ACHN (cell line): ENCODE measurements at regions not wholly inside any gene's neighbourhood (a gene's known extent, or its start where the extent isn't known, plus 50 kb on each side); places are given as distances from the start of the nearest gene placed in this dataset.

Experiments used
- DNase-seq: peaks from one replicate; pipeline ENCODE4 v3.0.0-alpha.2; 2015
- in situ Hi-C: cut with HindIII; loops from 2 replicates; pipeline ENCODE4 v1.10.0; 2017; ENCODE audit warnings: low sequenced_read_pairs, low pct_ligation_motif_present, low pct_unique_long_range_greater_than_20kb

- in situ Hi-C loops, result no loop called here
- no peak for DNase-seq
Measured at GRCh38 chr2:2674831-2675230, 343.8 kb upstream of the MYT1L start.

DNA sequence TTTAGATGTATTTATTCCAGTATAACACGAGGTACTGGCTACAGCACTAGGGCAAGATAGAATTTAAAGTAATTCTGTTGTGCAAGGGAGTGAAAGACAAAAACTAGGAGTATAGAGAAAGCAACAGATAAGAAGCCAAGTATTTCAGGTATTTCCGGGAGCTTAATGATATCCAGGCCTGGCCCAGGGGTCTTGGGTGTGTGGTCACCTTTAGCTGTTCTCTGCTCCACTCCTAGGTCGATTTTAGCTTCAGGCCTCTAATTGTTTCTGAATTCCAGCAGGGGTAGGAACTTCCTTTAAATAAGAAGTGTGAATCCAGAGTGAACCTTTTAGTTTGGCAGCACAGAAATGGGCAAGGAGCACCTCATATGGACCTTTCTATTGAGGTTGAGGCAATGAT, 342.3 kb upstream of the MYT1L start:
- in situ Hi-C loops, result no loop called here

GRCh38 chr2:2672249-2672648, 341.2 kb upstream of the MYT1L start:
- in situ Hi-C loops, result no loop called here

More for the DNA sequence above, 342.3 kb upstream of the MYT1L start:
- DNase-seq, result no peak

DNA sequence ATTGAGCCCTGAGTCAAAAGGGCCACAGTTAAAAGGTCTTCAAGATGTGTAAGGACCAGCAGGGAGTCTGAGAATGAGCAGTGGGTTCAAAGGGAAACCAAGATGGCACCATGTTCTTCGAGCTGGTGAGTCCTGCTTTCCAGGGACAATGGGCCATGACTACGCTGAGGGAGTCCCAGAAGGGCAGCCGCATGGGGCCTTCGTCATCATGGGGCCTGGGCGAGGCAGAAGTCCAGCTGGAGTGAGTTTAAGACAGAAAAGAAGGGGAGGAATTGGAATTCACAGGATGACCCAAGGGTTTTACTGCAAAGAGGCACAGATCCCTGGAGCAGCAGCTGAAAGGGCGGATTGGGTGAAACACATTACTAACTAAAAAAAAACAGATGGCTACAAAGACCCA, 340.8 kb upstream of the MYT1L start:
- DNase-seq, result no peak
- in situ Hi-C loops, result no loop called here

More at GRCh38 chr2:2672249-2672648, 341.2 kb upstream of the MYT1L start:
- no peak for DNase-seq

- in situ Hi-C loops, result no loop called here
- DNase-seq, result no peak
Measured at GRCh38 chr2:2669316-2669715, 338.2 kb upstream of the MYT1L start.

DNA sequence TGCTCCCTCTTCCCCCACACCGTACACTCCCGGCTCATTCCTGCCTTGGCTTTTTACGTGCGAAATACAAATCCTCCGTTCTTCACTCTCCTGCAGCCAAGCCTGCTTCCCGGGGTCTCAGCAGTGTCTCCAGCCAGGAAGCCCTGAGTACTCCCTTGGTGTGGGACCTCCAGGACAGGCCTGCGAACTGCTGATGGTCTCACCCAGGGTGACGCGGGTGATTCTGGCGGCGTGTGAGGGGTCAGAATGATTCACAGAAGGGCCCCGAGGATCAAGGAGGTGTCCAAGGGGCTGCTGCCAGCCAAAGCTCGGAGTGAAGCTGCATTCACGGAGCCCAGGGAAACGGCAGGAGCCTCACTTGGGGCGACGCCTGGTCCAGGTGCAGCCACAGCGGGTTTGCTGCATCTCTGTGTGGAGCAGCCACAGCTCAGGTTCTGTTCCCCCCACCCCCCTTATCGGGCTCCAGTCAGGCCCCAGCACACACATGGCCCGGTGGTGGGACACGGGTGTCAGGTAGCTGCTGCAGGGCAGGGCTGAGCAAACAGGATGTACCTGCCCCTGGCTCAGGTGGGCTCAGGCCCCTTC, 337.7 kb upstream of the MYT1L start:
- in situ Hi-C loops, result no loop called here
- DNase-seq, result no peak

DNA sequence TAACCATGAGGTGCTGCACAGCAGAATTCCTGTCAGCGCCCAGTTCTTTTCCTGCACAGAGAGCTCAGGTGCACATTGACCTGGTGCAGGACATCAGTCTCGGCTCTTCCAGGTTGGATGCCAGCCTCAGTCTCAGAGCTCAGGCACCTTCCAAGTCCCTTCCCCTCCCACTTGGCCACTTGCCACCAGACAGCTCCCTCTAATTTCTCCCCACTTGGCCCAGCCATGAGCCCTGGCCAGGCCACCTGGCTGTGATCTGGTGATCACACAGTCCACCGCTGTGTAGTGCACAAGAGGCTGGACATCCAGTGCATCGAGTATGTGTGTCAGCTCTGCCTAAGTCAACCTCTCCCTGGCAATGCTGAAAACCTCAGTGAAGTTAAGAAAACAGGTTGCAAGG, 336.6 kb upstream of the MYT1L start:
- no peak for DNase-seq
- in situ Hi-C loops, result no loop called here

- in situ Hi-C loops, result no loop called here
- no peak for DNase-seq
Measured at GRCh38 chr2:2665834-2666133, 334.7 kb upstream of the MYT1L start.

DNA sequence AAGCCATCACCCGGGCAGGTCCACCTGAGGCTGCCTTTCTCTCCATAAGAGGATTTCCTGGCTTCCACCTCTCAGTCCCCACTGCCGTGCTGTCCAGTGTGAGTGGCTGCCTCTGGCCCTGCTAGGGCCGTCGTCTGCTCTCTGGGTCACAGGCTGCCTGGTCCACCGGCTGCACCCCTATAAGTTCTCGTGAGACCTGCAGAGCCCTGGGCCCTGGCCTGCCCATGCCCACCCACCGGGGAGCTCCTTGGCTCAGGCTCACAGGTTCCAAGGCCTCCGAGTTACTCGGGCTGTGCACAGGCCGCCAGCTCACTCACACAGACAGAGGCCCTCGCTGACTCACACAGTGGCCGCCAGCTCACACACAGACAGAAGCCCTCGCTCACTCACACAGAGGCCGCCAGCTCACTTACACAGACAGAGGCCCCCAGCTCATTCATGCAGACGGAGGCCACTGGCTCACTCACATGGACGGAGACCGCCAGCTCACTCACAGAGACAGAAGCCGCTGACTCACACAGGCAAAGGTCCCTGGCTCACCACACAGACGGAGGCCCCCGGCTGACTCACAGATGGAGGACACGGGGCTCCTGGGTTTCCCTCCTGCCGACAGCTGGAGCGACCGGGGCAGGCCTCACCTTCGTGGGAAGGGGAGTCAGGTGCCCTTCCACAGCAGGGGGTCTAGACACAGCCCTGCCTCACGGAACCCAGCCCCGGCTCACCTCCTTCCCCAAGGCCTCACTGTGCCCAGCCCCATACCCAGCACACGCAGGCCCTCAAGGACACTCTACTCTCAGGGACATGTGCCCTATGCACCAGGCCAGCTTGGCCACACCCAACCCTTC, 334.1 kb upstream of the MYT1L start:
- in situ Hi-C loops, result no loop called here

GRCh38 chr2:2663401-2664036, 332.4 kb upstream of the MYT1L start:
- peak; percentile 65 for DNase-seq
- in situ Hi-C loops, result no loop called here

More for the DNA sequence above, 334.1 kb upstream of the MYT1L start:
- DNase-seq, result peak; percentile 95

DNA sequence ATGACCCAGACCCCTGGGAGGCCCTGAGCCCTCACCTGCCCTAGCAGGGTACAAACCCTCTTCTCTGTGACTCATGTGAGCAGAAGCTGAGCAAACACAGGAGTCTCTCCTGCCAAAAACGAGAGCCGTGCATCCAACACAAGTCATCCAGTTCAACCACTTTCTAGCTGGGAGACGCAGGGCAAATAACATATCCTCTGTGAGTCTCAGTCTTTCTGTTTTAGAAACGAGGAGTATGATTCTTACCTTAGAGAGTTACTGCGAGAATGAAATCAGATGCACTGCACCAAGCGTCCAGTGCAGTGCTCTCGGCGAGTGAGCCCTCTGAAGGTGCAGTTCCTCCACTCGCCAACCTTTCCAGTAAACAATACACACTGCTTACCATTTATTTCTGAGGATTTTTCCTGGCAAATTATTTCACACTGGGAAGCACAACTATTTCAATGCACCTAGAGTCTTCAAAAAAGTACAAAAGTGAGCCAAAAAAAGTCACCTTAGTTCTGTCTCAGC, 331.8 kb upstream of the MYT1L start:
- in situ Hi-C loops, result no loop called here
- no peak for DNase-seq

DNA sequence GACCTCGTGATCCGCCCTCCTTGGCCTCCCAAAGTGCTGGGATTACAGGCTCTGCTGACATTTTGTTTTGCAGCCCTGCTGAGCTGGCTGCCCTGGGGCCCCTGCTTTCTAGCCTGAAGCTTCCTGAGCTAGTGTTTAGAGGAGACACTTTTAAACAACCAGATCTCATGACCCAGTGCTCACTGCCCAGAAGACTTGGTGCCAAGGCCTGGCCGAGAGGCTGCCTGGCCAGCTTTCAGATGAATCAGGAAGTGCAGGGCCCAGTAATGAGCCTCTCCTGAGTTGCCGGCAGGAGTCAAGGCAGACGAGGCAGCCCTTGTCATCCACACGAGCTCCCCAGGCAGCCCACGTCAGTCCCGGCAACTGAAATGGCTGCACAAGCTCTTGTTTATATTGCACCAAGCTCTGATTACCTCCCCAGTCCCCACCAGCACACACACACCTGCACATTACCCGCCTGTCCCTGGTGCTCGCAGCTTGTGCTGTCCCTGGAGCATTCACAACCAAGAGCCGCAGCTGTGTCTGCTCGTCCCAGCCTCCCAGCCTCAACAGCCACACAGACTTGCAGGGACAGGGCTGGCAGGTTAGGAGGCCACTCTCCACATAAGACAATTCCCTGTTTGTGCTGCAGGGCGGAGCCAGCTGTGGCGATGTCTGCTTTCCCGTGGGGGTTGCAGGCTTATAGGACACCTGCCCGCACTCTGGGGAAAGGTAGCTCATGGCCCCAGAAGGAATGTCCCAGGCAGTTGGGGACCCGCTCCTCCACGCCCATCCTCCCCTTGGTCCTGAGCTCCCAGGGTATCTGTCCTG, 331.2 kb upstream of the MYT1L start:
- DNase-seq, result no peak
- in situ Hi-C loops, result no loop called here

DNA sequence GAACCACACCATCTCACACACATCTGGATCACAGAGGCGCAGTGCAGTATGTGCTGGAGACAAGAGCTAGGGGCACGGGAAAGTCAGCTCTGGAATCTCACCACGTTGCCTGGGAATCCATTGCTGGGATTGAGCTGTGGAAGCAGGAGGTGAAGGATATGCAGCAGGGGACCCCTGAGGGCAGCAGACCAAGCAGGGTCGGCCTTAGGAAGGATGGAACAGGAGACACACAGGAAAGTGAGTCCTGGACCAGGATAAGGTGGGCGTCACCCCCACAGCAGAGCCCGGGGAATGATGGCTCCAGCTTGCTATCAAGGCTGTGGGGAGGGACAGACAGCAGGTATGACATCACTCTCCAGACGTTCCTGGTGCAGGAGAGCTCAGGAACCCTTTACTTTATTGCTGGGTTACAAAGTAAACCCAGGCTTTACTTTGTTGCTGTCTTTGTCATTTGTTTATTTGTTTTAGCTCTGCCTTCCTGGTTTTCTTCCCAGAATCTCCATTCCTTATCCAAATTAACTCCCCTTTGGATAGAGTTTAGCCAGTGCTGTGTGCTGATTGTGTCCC, 329.8 kb upstream of the MYT1L start:
- in situ Hi-C loops, result no loop called here
- DNase-seq, result no peak

DNA sequence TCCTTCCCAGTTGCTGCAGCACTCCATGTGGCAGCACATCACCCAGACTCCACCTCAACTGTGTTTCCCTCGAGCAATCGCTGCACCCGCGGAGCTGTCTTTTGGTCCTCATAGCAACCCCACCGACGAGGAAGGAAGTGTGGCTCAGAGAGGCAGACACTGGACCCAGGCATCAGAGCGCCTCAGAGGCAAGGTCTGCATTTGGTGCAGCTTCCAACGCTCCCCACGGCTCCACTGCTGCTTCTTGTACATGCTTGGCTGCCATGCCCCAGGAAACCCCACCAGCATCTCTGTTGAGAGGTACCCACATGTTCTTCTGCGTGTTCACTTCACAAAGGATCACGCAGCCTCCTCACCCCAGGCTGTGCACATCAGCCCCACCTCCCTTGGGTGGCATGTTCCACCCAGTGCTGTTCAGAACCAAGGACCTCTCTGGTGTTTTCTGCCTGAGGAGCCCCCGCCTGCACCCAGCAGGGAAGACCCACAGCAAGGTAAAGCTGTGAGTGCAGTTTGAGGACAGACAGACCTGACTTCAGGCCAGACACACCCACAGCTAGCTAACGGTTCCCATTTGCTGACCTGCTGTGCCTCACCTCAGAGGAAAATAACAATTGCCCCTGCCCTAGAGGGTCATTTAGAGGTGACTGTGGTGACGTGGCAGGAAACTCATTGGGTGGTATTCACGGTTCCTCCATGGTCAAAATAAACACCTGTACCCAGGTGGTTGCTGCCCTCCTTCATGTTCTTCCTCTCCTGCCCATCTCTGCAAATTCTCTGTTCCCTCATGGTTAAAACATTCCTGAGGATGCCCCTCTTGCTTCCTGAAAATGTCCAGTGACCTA, 326.3 kb upstream of the MYT1L start:
- no peak for DNase-seq
- in situ Hi-C loops, result no loop called here

DNA sequence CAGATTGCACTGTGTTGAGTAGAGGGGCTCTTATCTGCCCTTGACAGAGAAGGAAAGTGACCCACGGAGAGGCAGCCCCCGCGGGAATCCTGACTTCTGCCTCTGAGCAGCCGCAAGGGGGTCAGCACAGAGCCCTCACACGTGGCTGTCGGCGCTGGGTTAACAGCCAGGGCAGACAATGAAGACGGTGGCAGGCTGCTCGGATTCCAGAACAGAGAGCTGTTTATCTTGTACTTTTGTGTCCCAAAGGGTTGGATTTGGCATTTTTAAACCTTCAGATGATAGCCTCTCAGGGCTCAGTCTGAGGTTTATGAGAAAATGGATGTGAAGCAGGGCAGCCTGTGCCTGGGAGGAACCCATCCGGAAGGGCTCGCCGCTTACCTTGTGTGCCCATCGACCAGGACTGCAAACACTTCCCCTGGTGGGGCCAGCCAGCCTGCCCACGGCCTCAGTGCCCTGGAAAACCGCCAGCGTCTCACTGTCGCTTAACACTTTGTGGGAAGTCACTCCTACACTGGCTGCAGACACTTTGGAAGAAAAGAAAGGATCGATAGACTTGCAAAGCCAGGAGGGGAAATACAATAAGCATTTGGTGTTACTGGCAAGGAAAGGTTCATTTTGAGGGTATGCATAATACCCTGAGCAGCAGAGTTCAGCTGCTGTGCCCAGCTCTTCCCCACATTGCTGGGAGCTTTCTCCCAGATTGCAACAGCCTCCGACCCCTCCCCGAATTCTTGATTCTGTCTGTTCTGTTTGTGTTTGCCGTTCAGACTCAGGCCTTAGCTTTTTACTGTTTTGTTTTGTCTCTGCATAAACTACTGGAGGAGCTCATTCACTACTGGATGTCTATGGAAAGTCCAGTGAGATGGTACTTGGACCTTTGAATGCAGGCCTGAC, 325.3 kb upstream of the MYT1L start:
- no peak for DNase-seq
- in situ Hi-C loops, result no loop called here

GRCh38 chr2:2655453-2656114, 324.5 kb upstream of the MYT1L start:
- in situ Hi-C loops, result no loop called here
- DNase-seq, result no peak
